ENCODE measurements at regions not wholly inside any gene's neighbourhood (a gene's known extent, or its start where the extent isn't known, plus 50 kb on each side); places are given as distances from the start of the nearest gene placed in this dataset.

- Histone ChIP-seq H3K4me1 (ENCODE audit: insufficient read depth) (no peaks in the 10 kb centered on the region), H3K4me3 (no peak overlapping the region), H3F3A (replicated peaks; ENCODE audit: low read depth) (no peaks in the 10 kb centered on the region), H3K27me3 (ENCODE audit: insufficient read depth) (no peaks in the 10 kb centered on the region), H3K4me2 (no peak overlapping the region; the same call in 1 of the 2 replicates), H2AFZ (no peak overlapping the region), H3K27ac (ENCODE audit: low read depth) (no peak overlapping the region), H3K36me3 (ENCODE audit: insufficient read depth) (no peaks in the 10 kb centered on the region), H3K79me2 (replicated peaks; ENCODE audit: insufficient read depth) (no peaks in the 10 kb centered on the region), H4K20me1 (replicated peaks; ENCODE audit: insufficient read depth) (no peaks in the 10 kb centered on the region), H3K9me2 (ENCODE audit: insufficient read depth) (no peaks in the 10 kb centered on the region)
- H3K4me3 Mint-ChIP-seq = no peak overlapping the region
- H3K4me1 Mint-ChIP-seq = peaks cover 11% of the 10 kb centered on the region; the same call in 2 of the 3 replicates
- no peaks in the 10 kb centered on the region for H3K36me3 Mint-ChIP-seq (ENCODE audit: low read depth)
- no peak for ATAC-seq
- TF ChIP-seq, protein P1, sequence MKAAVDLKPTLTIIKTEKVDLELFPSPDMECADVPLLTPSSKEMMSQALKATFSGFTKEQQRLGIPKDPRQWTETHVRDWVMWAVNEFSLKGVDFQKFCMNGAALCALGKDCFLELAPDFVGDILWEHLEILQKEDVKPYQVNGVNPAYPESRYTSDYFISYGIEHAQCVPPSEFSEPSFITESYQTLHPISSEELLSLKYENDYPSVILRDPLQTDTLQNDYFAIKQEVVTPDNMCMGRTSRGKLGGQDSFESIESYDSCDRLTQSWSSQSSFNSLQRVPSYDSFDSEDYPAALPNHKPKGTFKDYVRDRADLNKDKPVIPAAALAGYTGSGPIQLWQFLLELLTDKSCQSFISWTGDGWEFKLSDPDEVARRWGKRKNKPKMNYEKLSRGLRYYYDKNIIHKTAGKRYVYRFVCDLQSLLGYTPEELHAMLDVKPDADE (IDR thresholded peaks at IDR 0.05) = no peak
- TF ChIP-seq NANOG (IDR thresholded peaks at IDR 0.05; ENCODE audit: borderline replicate concordance) (no peak), STAT1 (IDR thresholded peaks at IDR 0.05; ENCODE audit: unreplicated experiment) (no peak), ZNF114 (CRISPR knock-in tag; IDR thresholded peaks at IDR 0.05) (no peak), REST (IDR thresholded peaks at IDR 0.05; ENCODE audit: unreplicated experiment) (no peak), ZNF331 (CRISPR knock-in tag; IDR thresholded peaks at IDR 0.05; ENCODE audit: low read depth) (no peak)
- H3K27ac Mint-ChIP-seq = no peak overlapping the region
- no peak for DNase-seq (ENCODE audit: low spot score)
- peaks cover 6% of the 10 kb centered on the region for H3K27me3 Mint-ChIP-seq (ENCODE audit: insufficient read depth, low read depth, poor library complexity)
- no peaks in the 10 kb centered on the region for H3K9me3 Mint-ChIP-seq
Observed at GRCh38 chrX:9318213-9318612, 146.6 kb upstream of the TBL1X start.

- H3K9me2 ChIP-seq (ENCODE audit: insufficient read depth) = no peaks in the 10 kb centered on the region
- no peaks in the 10 kb centered on the region for H4K20me1 ChIP-seq (replicated peaks; ENCODE audit: insufficient read depth)
- H3K27ac Mint-ChIP-seq = no peak overlapping the region
- H3K4me1 Mint-ChIP-seq = peaks cover 11% of the 10 kb centered on the region; the same call in 2 of the 3 replicates
- DNase-seq (ENCODE audit: low spot score) (no peak), ATAC-seq (no peak)
- H3K4me1 ChIP-seq (ENCODE audit: insufficient read depth) = no peaks in the 10 kb centered on the region
- H2AFZ ChIP-seq = no peak overlapping the region
- H3K4me3 Mint-ChIP-seq = no peak overlapping the region
- H3K4me3 ChIP-seq = no peak overlapping the region
- H3K27me3 ChIP-seq (ENCODE audit: insufficient read depth) = no peaks in the 10 kb centered on the region
- H3K4me2 ChIP-seq = no peak overlapping the region
- no peaks in the 10 kb centered on the region for H3K79me2 ChIP-seq (replicated peaks; ENCODE audit: insufficient read depth)
- no peak overlapping the region for H3K27ac ChIP-seq (ENCODE audit: low read depth)
- H3K36me3 Mint-ChIP-seq (ENCODE audit: low read depth) = no peaks in the 10 kb centered on the region
- H3F3A ChIP-seq (replicated peaks; ENCODE audit: low read depth) = no peaks in the 10 kb centered on the region
- H3K36me3 ChIP-seq (ENCODE audit: insufficient read depth) = no peaks in the 10 kb centered on the region
- H3K9me3 Mint-ChIP-seq = no peaks in the 10 kb centered on the region
- peaks cover 4% of the 10 kb centered on the region for H3K27me3 Mint-ChIP-seq (ENCODE audit: insufficient read depth, low read depth, poor library complexity)
- TF ChIP-seq REST (IDR thresholded peaks at IDR 0.05; ENCODE audit: unreplicated experiment) (no peak), CTCF (conservative IDR thresholded peaks at IDR 0.05; ENCODE audit: low read depth in 2 of 2) (no peak), CREB1 (CRISPR knock-in tag; IDR thresholded peaks at IDR 0.05; ENCODE audit: low read depth) (no peak)
- TF ChIP-seq, protein P1 (IDR thresholded peaks at IDR 0.05) = no peak
Observed at GRCh38 chrX:9318766-9319165, 146.1 kb upstream of the TBL1X start.

Data from GM23338 (cell line).